ENCODE measurements at regions not wholly inside any gene's neighbourhood (a gene's known extent, or its start where the extent isn't known, plus 50 kb on each side); places are given as distances from the start of the nearest gene placed in this dataset.

- no peak overlapping the region for H3K4me3 Mint-ChIP-seq
- TF ChIP-seq GRHL2 (CRISPR knock-in tag; IDR thresholded peaks at IDR 0.05; ENCODE audit: insufficient replicate concordance, severe bottlenecking) = no peak
- CTCF ChIA-PET = interaction anchor here (1.0 kb wide), 1 partner anchor 220 kb away, joined by 3 read pairs; no protein-coding TSS in a partner anchor
- no peaks in the 10 kb centered on the region for H3K9me3 Mint-ChIP-seq
- peak overlapping the region; percentile 84 for H3K27ac Mint-ChIP-seq
- H3K4me1 Mint-ChIP-seq = peaks cover 41% of the 10 kb centered on the region
- ATAC-seq (no peak), DNase-seq (ENCODE audit: low spot score) (no peak)
- H3K27me3 Mint-ChIP-seq (ENCODE audit: low read depth) = no peaks in the 10 kb centered on the region
- POLR2A ChIA-PET = no interaction called here
- H3K36me3 Mint-ChIP-seq = peaks cover 13% of the 10 kb centered on the region
Measured at GRCh38 chr14:71532790-71533189, 399.4 kb upstream of the RGS6 start.

- H3K36me3 Mint-ChIP-seq = peaks cover 13% of the 10 kb centered on the region
- peaks cover 45% of the 10 kb centered on the region for H3K4me1 Mint-ChIP-seq
- TF ChIP-seq KAT7 (CRISPR knock-in tag; IDR thresholded peaks at IDR 0.05; ENCODE audit: borderline replicate concordance) (no peak), SMAD4 (CRISPR knock-in tag; IDR thresholded peaks at IDR 0.05) (no peak), OVOL2 (CRISPR knock-in tag; IDR thresholded peaks at IDR 0.05; ENCODE audit: borderline replicate concordance) (no peak), ZNF121 (CRISPR knock-in tag; IDR thresholded peaks at IDR 0.05) (no peak), ESRRA (CRISPR knock-in tag; IDR thresholded peaks at IDR 0.05; ENCODE audit: borderline replicate concordance) (no peak), PRRX2 (CRISPR knock-in tag; IDR thresholded peaks at IDR 0.05) (no peak), SMAD3 (CRISPR knock-in tag; IDR thresholded peaks at IDR 0.05; ENCODE audit: borderline replicate concordance) (no peak), EMX1 (CRISPR knock-in tag; IDR thresholded peaks at IDR 0.05) (no peak), CTCF (IDR thresholded peaks at IDR 0.05) (no peak), ZNF219 (CRISPR knock-in tag; IDR thresholded peaks at IDR 0.05; ENCODE audit: borderline replicate concordance) (no peak), GABPB1 (CRISPR knock-in tag; IDR thresholded peaks at IDR 0.05) (no peak), TEAD4 (CRISPR knock-in tag; IDR thresholded peaks at IDR 0.05) (no peak), FOXP1 (CRISPR knock-in tag; IDR thresholded peaks at IDR 0.05; ENCODE audit: borderline replicate concordance) (no peak), RELA (CRISPR knock-in tag; IDR thresholded peaks at IDR 0.05; ENCODE audit: borderline replicate concordance) (no peak), PRDM15 (CRISPR knock-in tag; IDR thresholded peaks at IDR 0.05) (no peak)
- TF ChIP-seq, protein P1, sequence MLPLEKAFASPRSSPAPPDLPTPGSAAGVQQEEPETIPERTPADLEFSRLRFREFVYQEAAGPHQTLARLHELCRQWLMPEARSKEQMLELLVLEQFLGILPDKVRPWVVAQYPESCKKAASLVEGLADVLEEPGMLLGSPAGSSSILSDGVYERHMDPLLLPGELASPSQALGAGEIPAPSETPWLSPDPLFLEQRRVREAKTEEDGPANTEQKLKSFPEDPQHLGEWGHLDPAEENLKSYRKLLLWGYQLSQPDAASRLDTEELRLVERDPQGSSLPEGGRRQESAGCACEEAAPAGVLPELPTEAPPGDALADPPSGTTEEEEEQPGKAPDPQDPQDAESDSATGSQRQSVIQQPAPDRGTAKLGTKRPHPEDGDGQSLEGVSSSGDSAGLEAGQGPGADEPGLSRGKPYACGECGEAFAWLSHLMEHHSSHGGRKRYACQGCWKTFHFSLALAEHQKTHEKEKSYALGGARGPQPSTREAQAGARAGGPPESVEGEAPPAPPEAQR (CRISPR knock-in tag; IDR thresholded peaks at IDR 0.05) = no peak
- TF ChIP-seq, protein P2, sequence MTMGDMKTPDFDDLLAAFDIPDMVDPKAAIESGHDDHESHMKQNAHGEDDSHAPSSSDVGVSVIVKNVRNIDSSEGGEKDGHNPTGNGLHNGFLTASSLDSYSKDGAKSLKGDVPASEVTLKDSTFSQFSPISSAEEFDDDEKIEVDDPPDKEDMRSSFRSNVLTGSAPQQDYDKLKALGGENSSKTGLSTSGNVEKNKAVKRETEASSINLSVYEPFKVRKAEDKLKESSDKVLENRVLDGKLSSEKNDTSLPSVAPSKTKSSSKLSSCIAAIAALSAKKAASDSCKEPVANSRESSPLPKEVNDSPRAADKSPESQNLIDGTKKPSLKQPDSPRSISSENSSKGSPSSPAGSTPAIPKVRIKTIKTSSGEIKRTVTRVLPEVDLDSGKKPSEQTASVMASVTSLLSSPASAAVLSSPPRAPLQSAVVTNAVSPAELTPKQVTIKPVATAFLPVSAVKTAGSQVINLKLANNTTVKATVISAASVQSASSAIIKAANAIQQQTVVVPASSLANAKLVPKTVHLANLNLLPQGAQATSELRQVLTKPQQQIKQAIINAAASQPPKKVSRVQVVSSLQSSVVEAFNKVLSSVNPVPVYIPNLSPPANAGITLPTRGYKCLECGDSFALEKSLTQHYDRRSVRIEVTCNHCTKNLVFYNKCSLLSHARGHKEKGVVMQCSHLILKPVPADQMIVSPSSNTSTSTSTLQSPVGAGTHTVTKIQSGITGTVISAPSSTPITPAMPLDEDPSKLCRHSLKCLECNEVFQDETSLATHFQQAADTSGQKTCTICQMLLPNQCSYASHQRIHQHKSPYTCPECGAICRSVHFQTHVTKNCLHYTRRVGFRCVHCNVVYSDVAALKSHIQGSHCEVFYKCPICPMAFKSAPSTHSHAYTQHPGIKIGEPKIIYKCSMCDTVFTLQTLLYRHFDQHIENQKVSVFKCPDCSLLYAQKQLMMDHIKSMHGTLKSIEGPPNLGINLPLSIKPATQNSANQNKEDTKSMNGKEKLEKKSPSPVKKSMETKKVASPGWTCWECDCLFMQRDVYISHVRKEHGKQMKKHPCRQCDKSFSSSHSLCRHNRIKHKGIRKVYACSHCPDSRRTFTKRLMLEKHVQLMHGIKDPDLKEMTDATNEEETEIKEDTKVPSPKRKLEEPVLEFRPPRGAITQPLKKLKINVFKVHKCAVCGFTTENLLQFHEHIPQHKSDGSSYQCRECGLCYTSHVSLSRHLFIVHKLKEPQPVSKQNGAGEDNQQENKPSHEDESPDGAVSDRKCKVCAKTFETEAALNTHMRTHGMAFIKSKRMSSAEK (CRISPR knock-in tag; IDR thresholded peaks at IDR 0.05; ENCODE audit: borderline replicate concordance) = no peak
- TF ChIP-seq, protein P3, sequence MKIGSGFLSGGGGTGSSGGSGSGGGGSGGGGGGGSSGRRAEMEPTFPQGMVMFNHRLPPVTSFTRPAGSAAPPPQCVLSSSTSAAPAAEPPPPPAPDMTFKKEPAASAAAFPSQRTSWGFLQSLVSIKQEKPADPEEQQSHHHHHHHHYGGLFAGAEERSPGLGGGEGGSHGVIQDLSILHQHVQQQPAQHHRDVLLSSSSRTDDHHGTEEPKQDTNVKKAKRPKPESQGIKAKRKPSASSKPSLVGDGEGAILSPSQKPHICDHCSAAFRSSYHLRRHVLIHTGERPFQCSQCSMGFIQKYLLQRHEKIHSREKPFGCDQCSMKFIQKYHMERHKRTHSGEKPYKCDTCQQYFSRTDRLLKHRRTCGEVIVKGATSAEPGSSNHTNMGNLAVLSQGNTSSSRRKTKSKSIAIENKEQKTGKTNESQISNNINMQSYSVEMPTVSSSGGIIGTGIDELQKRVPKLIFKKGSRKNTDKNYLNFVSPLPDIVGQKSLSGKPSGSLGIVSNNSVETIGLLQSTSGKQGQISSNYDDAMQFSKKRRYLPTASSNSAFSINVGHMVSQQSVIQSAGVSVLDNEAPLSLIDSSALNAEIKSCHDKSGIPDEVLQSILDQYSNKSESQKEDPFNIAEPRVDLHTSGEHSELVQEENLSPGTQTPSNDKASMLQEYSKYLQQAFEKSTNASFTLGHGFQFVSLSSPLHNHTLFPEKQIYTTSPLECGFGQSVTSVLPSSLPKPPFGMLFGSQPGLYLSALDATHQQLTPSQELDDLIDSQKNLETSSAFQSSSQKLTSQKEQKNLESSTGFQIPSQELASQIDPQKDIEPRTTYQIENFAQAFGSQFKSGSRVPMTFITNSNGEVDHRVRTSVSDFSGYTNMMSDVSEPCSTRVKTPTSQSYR (CRISPR knock-in tag; IDR thresholded peaks at IDR 0.05) = no peak
- TF ChIP-seq, protein P4, sequence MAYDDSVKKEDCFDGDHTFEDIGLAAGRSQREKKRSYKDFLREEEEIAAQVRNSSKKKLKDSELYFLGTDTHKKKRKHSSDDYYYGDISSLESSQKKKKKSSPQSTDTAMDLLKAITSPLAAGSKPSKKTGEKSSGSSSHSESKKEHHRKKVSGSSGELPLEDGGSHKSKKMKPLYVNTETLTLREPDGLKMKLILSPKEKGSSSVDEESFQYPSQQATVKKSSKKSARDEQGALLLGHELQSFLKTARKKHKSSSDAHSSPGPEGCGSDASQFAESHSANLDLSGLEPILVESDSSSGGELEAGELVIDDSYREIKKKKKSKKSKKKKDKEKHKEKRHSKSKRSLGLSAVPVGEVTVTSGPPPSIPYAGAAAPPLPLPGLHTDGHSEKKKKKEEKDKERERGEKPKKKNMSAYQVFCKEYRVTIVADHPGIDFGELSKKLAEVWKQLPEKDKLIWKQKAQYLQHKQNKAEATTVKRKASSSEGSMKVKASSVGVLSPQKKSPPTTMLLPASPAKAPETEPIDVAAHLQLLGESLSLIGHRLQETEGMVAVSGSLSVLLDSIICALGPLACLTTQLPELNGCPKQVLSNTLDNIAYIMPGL (CRISPR knock-in tag; IDR thresholded peaks at IDR 0.05) = no peak
Measured at GRCh38 chr14:71533390-71533789, 398.8 kb upstream of the RGS6 start.

More at GRCh38 chr14:71533390-71533789, 398.8 kb upstream of the RGS6 start:
- POLR2A ChIA-PET = no interaction called here
- ATAC-seq (no peak), DNase-seq (ENCODE audit: low spot score) (no peak)
- Mint-ChIP-seq H3K4me3 (no peak overlapping the region), H3K27ac (no peak overlapping the region), H3K27me3 (ENCODE audit: low read depth) (no peaks in the 10 kb centered on the region), H3K9me3 (no peaks in the 10 kb centered on the region)
- CTCF ChIA-PET = no interaction called here

All from WTC11 (cell line).